Upper lobe of left lung (tissue), 6 donors: ENCODE measurements at regions not wholly inside any gene's neighbourhood (a gene's known extent, or its start where the extent isn't known, plus 50 kb on each side); places are given as distances from the start of the nearest gene placed in this dataset.

Experiments
- ATAC-seq, 2 donors: fragments of 200-7000 bp; cut with Tn5 transposase; one replicate each; pipeline ENCODE4 v1.9.1; 2022; ENCODE audit warnings: mild to moderate bottlenecking in 2 of 2, moderate library complexity in 2 of 2; ENCODE audit not compliant: low FRiP score in 2 of 2
- DNase-seq, 2 donors: peaks; one replicate each; pipeline ENCODE4 v3.0.0-alpha.2; 2019 to 2020
- H3K27ac ChIP-seq, 4 donors: fragments of 200-600 bp; sonication (generic); one replicate each; pipeline ENCODE4 v1.5.1; 2016 to 2019
- H3K27me3 ChIP-seq, 4 donors: fragments of 200-600 bp; sonication (generic); one replicate each; pipeline ENCODE4 v1.5.1; 2017 to 2019
- H3K36me3 ChIP-seq, 4 donors: fragments of 200-600 bp; sonication (generic); one replicate each; pipeline ENCODE4 v1.5.1; 2016 to 2019
- H3K4me1 ChIP-seq, 4 donors: fragments of 200-600 bp; sonication (generic); one replicate each; pipeline ENCODE4 v1.5.1; 2018 to 2019
- H3K4me3 ChIP-seq, 4 donors: fragments of 200-600 bp; sonication (generic); one replicate each; pipeline ENCODE4 v1.5.1; 2017 to 2019; ENCODE audit warnings: mild to moderate bottlenecking in 2 of 4, moderate library complexity in 1 of 4
- H3K9me3 ChIP-seq, 4 donors: fragments of 200-600 bp; sonication (generic); one replicate each; pipeline ENCODE4 v1.5.1; 2018 to 2019
- EP300 ChIP-seq, 4 donors: sonication (generic); formaldehyde crosslinking; IDR thresholded peaks; one replicate each; pipeline ENCODE4 v1.5.1; 2017; ENCODE audit warnings: antibody characterized with exemption in 4 of 4, control low read depth in 2 of 4
- POLR2A ChIP-seq, 4 donors: fragments of 450-650 bp; IDR thresholded peaks; one replicate each; pipeline ENCODE4 v1.5.1; 2016 to 2017; ENCODE audit warnings: antibody characterized with exemption in 4 of 4, mild to moderate bottlenecking in 2 of 4
- POLR2AphosphoS5 ChIP-seq, 2 donors: sonication (generic); formaldehyde crosslinking; IDR thresholded peaks; one replicate each; pipeline ENCODE4 v1.5.1; 2017; ENCODE audit warnings: antibody characterized with exemption in 2 of 2
- WGBS, 2 donors: methylation state at CpG; one replicate each; pipeline ENCODE4 v1.1.5; 2017 to 2018; 5-methylcytosine and 5-hydroxymethylcytosine counted together
- TF ChIP-seq, protein P1 (sequence below), 6 experiments: fragments of 450-650 bp in 4 of 6; fragments of 200-600 bp in 2 of 6; sonication (generic) in 2 of 6; IDR thresholded peaks; one replicate each; pipeline ENCODE4 v1.5.1; 2016 to 2019; ENCODE audit warnings: antibody characterized with exemption in 6 of 6
- donor health status: DM: no; HTN: no; CAD: no; lungs with moderate emphysema.
- donor health status: DM: no; HTN: yes; CAD: no; lungs with severe emphysema.

DNA sequence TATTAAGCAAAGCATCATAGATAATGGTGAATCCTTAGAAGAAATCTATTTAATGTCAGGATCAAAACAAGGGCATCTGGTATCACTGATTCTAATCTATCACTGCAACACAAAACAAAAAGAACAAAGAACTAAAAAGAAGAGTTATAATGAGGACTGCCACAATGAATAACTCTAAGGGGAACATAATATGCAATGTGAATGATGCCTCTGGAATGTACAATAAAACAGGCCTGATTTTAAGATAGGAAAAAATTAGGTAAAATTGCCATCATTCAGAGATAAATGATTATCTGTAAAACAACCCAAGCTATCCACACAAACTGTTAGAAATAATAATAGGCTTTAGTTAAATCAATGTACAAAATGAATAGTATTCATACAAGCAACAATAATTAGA is 936.7 kb upstream of the CITED2 start:
- H3K27me3 ChIP-seq, result no peaks in the 10 kb centered on the region
- H3K4me1 ChIP-seq, result no peaks in the 10 kb centered on the region
- DNase-seq (no peak), ATAC-seq (no peak)
- H3K27ac ChIP-seq, result no peak overlapping the region
- no peak overlapping the region for H3K4me3 ChIP-seq
- H3K9me3 ChIP-seq, result no peaks in the 10 kb centered on the region
- TF ChIP-seq POLR2A (IDR thresholded peaks at IDR 0.05) (no peak), POLR2AphosphoS5 (IDR thresholded peaks at IDR 0.05) (no peak), EP300 (IDR thresholded peaks at IDR 0.05) (no peak)
- TF ChIP-seq, protein P1, sequence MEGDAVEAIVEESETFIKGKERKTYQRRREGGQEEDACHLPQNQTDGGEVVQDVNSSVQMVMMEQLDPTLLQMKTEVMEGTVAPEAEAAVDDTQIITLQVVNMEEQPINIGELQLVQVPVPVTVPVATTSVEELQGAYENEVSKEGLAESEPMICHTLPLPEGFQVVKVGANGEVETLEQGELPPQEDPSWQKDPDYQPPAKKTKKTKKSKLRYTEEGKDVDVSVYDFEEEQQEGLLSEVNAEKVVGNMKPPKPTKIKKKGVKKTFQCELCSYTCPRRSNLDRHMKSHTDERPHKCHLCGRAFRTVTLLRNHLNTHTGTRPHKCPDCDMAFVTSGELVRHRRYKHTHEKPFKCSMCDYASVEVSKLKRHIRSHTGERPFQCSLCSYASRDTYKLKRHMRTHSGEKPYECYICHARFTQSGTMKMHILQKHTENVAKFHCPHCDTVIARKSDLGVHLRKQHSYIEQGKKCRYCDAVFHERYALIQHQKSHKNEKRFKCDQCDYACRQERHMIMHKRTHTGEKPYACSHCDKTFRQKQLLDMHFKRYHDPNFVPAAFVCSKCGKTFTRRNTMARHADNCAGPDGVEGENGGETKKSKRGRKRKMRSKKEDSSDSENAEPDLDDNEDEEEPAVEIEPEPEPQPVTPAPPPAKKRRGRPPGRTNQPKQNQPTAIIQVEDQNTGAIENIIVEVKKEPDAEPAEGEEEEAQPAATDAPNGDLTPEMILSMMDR (IDR thresholded peaks at IDR 0.05), result no peak
- H3K36me3 ChIP-seq, result no peaks in the 10 kb centered on the region

- DNase-seq, result no peak
- Histone ChIP-seq H3K4me1 (no peaks in the 10 kb centered on the region), H3K36me3 (no peaks in the 10 kb centered on the region), H3K27me3 (no peaks in the 10 kb centered on the region), H3K27ac (no peak overlapping the region), H3K9me3 (no peaks in the 10 kb centered on the region), H3K4me3 (no peak overlapping the region)
- 70% methylated on average over 6 to 8 of the region's 8 CpGs for WGBS, 2 donors
- TF ChIP-seq EP300 (IDR thresholded peaks at IDR 0.05) (no peak), POLR2AphosphoS5 (IDR thresholded peaks at IDR 0.05) (no peak), POLR2A (IDR thresholded peaks at IDR 0.05) (no peak)
- TF ChIP-seq, protein P1 (IDR thresholded peaks at IDR 0.05), result no peak
- peak in 1 of 2 donors; percentile 34 for ATAC-seq
Measured at GRCh38 chr6:140303218-140303949, 928.9 kb upstream of the CITED2 start.

GRCh38 chr6:140300331-140300730 is 925.9 kb upstream of the CITED2 start:
- H3K4me3 ChIP-seq, result no peak overlapping the region
- H3K36me3 ChIP-seq, result no peaks in the 10 kb centered on the region
- TF ChIP-seq POLR2AphosphoS5 (IDR thresholded peaks at IDR 0.05), result no peak
- TF ChIP-seq, protein P1 (IDR thresholded peaks at IDR 0.05), result no peak
- no peak for TF ChIP-seq EP300 (IDR thresholded peaks at IDR 0.05)
- TF ChIP-seq POLR2A (IDR thresholded peaks at IDR 0.05), result no peak
- H3K27ac ChIP-seq, result no peak overlapping the region
- DNase-seq, result no peak
- ATAC-seq, result no peak
- H3K9me3 ChIP-seq, result no peaks in the 10 kb centered on the region
- WGBS, 2 donors, result 94% methylated on average over 1 of the region's 1 CpG
- H3K4me1 ChIP-seq, result no peaks in the 10 kb centered on the region
- H3K27me3 ChIP-seq, result no peaks in the 10 kb centered on the region

DNA sequence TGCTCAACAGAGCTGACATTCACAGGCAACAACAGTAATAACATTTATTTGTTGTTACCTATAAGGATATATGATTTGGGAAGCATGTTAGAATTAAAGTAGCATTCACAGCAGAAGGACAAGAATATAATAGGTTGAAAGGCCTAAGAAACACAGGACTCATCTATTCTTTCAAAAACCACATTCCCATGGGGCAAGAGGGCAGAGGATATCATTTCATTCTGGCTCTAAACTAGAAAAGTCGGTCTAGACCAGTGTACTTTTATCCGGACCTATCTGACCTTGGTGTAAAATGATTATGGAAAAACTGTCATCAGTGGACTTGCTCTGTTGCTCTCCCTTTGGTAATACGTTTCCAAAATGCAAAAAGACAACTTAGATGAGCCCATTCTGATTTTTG is 914.7 kb upstream of the CITED2 start:
- DNase-seq, result no peak
- H3K27me3 ChIP-seq, result no peaks in the 10 kb centered on the region
- H3K4me3 ChIP-seq, result no peak overlapping the region
- WGBS, 2 donors, result 85 to 91% methylated on average over 3 of the region's 3 CpGs
- no peaks in the 10 kb centered on the region for H3K36me3 ChIP-seq
- H3K4me1 ChIP-seq, result no peaks in the 10 kb centered on the region
- ATAC-seq, result no peak
- no peak overlapping the region for H3K27ac ChIP-seq
- TF ChIP-seq POLR2A (IDR thresholded peaks at IDR 0.05) (no peak), POLR2AphosphoS5 (IDR thresholded peaks at IDR 0.05) (no peak), EP300 (IDR thresholded peaks at IDR 0.05) (no peak)
- TF ChIP-seq, protein P1 (IDR thresholded peaks at IDR 0.05), result no peak
- no peaks in the 10 kb centered on the region for H3K9me3 ChIP-seq
